ENCODE measurements at regions not wholly inside any gene's neighbourhood (a gene's known extent, or its start where the extent isn't known, plus 50 kb on each side); places are given as distances from the start of the nearest gene placed in this dataset.

- no peak for DNase-seq (ENCODE audit: low spot score)
- H3K27ac ChIP-seq: no peak overlapping the region
- no peak overlapping the region for H3K4me3 ChIP-seq
- TF ChIP-seq CTCF (IDR thresholded peaks at IDR 0.05): no peak
Measured at GRCh38 chr3:187823746-187824145, 78.5 kb upstream of the BCL6 start.

GRCh38 chr3:187827723-187828122 is 82.5 kb upstream of the BCL6 start:
- Histone ChIP-seq H3K4me3 (no peak overlapping the region), H3K27ac (no peak overlapping the region)
- no peak for DNase-seq (ENCODE audit: low spot score)

GRCh38 chr3:187828579-187829452 is 83.5 kb upstream of the BCL6 start:
- Histone ChIP-seq H3K27ac (no peak overlapping the region), H3K4me3 (no peak overlapping the region)
- TF ChIP-seq CTCF (IDR thresholded peaks at IDR 0.05): no peak
- DNase-seq (ENCODE audit: low spot score): no peak

More at GRCh38 chr3:187827723-187828122, 82.5 kb upstream of the BCL6 start:
- no peak for TF ChIP-seq CTCF (IDR thresholded peaks at IDR 0.05)

- no peak overlapping the region for H3K4me3 ChIP-seq
- no peak overlapping the region for H3K27ac ChIP-seq
- no peak for DNase-seq (ENCODE audit: low spot score)
- no peak for TF ChIP-seq CTCF (IDR thresholded peaks at IDR 0.05)
Measured at GRCh38 chr3:187830181-187830580, 84.9 kb upstream of the BCL6 start.

- TF ChIP-seq CTCF (IDR thresholded peaks at IDR 0.05): no peak
- Histone ChIP-seq H3K4me3 (no peak overlapping the region), H3K27ac (no peak overlapping the region)
- DNase-seq (ENCODE audit: low spot score): no peak
Measured at GRCh38 chr3:187831125-187832051, 86.1 kb upstream of the BCL6 start.

- TF ChIP-seq CTCF (IDR thresholded peaks at IDR 0.05): no peak
- Histone ChIP-seq H3K27ac (no peak overlapping the region), H3K4me3 (no peak overlapping the region)
- no peak for DNase-seq (ENCODE audit: low spot score)
Measured at GRCh38 chr3:187832202-187832601, 86.9 kb upstream of the BCL6 start.

All from coronary artery (tissue), 2 donors.